ENCODE measurements at regions not wholly inside any gene's neighbourhood (a gene's known extent, or its start where the extent isn't known, plus 50 kb on each side); places are given as distances from the start of the nearest gene placed in this dataset.

DNA sequence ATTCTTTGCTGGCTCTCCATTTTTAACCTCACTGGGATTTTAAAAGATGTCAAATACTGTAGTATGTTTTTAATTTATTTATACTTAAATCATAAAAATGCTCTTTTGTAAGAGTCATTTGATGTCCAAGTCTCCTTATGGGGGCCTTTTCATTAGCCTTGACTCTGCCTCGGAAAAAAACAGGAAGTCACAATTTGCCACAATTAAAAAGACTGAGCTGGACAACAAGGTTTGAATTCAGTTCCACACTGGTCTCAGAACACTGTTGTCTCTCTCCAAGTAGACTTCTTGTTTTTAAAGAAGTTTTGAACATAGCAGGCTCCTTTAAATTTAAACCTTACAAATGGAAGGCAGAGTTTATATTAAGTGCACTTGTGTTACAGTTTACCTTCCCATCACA is 444.2 kb downstream of the ACTL7B start:
- Mint-ChIP-seq H3K27ac (ENCODE audit: unreplicated experiment) (no peak overlapping the region), H3K9me3 (ENCODE audit: unreplicated experiment) (no peaks in the 10 kb centered on the region), H3K4me3 (ENCODE audit: unreplicated experiment) (no peak overlapping the region), H3K4me1 (ENCODE audit: unreplicated experiment) (peaks cover 8% of the 10 kb centered on the region), H3K36me3 (ENCODE audit: unreplicated experiment) (no peaks in the 10 kb centered on the region), H3K27me3 (ENCODE audit: unreplicated experiment) (no peaks in the 10 kb centered on the region)
- DNase-seq (ENCODE audit: extremely low spot score, unreplicated experiment), result no peak
- no peak for TF ChIP-seq CTCF (IDR thresholded peaks at IDR 0.05)

DNA sequence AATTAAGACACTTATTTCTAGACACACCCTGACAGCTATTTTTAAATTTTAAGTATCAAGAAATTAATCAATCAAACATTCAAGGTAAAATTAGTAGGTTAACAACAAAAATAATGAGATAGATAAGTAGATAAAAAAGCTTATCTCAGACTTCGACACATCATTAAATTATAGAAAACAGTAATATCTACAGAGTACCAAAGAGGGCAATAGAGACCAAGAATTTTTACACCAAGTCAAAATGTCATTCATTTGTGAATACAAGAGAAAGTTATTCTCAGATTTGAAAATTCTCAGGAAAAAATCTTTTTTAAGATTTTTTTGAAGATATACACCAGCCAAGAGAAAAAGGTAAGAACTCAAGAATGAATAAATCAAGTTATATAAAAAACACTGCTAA is 445.6 kb downstream of the ACTL7B start:
- Mint-ChIP-seq H3K4me1 (ENCODE audit: unreplicated experiment) (peaks cover 5% of the 10 kb centered on the region), H3K36me3 (ENCODE audit: unreplicated experiment) (no peaks in the 10 kb centered on the region), H3K9me3 (ENCODE audit: unreplicated experiment) (no peaks in the 10 kb centered on the region), H3K27me3 (ENCODE audit: unreplicated experiment) (no peaks in the 10 kb centered on the region), H3K4me3 (ENCODE audit: unreplicated experiment) (no peak overlapping the region), H3K27ac (ENCODE audit: unreplicated experiment) (no peak overlapping the region)
- TF ChIP-seq CTCF (IDR thresholded peaks at IDR 0.05), result peak; percentile 37
- no peak for DNase-seq (ENCODE audit: extremely low spot score, unreplicated experiment)

DNA sequence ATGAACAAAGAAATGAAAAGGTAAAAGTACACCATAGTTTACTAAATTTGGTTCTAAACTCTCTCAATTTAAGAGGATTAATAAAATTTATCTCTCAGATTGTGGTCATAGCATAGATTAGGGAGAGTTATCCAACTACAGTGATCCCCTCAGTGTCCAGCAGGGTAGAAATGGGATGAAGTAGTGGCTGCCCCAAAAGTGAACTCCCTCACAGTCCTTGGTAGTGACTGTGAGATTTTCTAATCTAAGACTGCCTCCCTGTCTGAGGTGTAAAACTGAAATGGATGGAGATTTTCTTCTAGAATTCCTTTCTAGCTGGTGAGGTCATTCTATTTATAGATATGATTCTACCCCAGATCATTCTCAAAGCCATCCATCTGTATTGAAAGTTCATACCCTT is 455.5 kb downstream of the ACTL7B start:
- DNase-seq (ENCODE audit: extremely low spot score, unreplicated experiment), result no peak
- H3K27ac Mint-ChIP-seq (ENCODE audit: unreplicated experiment), result no peak overlapping the region
- peaks cover 3% of the 10 kb centered on the region for H3K36me3 Mint-ChIP-seq (ENCODE audit: unreplicated experiment)
- peaks cover 5% of the 10 kb centered on the region for H3K9me3 Mint-ChIP-seq (ENCODE audit: unreplicated experiment)
- peaks cover 12% of the 10 kb centered on the region for H3K4me1 Mint-ChIP-seq (ENCODE audit: unreplicated experiment)
- H3K4me3 Mint-ChIP-seq (ENCODE audit: unreplicated experiment), result no peak overlapping the region
- no peaks in the 10 kb centered on the region for H3K27me3 Mint-ChIP-seq (ENCODE audit: unreplicated experiment)
- peak; percentile 22 for TF ChIP-seq CTCF (IDR thresholded peaks at IDR 0.05)

DNA sequence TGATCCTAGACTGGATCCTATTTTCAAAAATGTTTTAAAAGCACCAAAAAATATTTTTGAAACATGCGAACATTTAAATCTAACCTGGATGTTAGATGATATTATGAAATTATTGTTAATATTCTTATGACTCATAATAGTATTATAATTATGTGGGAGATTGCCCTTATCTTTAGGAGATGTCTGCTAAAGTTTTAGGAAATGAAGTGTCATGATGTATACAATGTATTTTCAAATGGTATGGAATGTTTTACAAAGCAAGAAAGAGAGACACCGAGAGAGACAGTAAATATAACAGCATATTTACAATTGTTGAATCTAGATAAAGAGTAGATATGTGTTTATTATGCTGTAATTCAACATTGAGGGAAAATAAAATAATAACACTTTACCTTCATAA is 455.9 kb downstream of the ACTL7B start:
- H3K27ac Mint-ChIP-seq (ENCODE audit: unreplicated experiment), result no peak overlapping the region
- no peak for DNase-seq (ENCODE audit: extremely low spot score, unreplicated experiment)
- H3K4me3 Mint-ChIP-seq (ENCODE audit: unreplicated experiment), result no peak overlapping the region
- H3K36me3 Mint-ChIP-seq (ENCODE audit: unreplicated experiment), result peaks cover 3% of the 10 kb centered on the region
- peaks cover 5% of the 10 kb centered on the region for H3K9me3 Mint-ChIP-seq (ENCODE audit: unreplicated experiment)
- peaks cover 14% of the 10 kb centered on the region for H3K4me1 Mint-ChIP-seq (ENCODE audit: unreplicated experiment)
- H3K27me3 Mint-ChIP-seq (ENCODE audit: unreplicated experiment), result no peaks in the 10 kb centered on the region
- TF ChIP-seq CTCF (IDR thresholded peaks at IDR 0.05), result no peak

GRCh38 chr9:108397286-108397685 is 458.5 kb downstream of the ACTL7B start:
- peaks cover 18% of the 10 kb centered on the region for H3K4me1 Mint-ChIP-seq (ENCODE audit: unreplicated experiment)
- no peak overlapping the region for H3K27ac Mint-ChIP-seq (ENCODE audit: unreplicated experiment)
- DNase-seq (ENCODE audit: extremely low spot score, unreplicated experiment), result no peak
- no peak overlapping the region for H3K4me3 Mint-ChIP-seq (ENCODE audit: unreplicated experiment)
- TF ChIP-seq CTCF (IDR thresholded peaks at IDR 0.05), result no peak
- H3K36me3 Mint-ChIP-seq (ENCODE audit: unreplicated experiment), result peaks cover 3% of the 10 kb centered on the region
- peaks cover 5% of the 10 kb centered on the region for H3K9me3 Mint-ChIP-seq (ENCODE audit: unreplicated experiment)
- no peaks in the 10 kb centered on the region for H3K27me3 Mint-ChIP-seq (ENCODE audit: unreplicated experiment)

Measured in osteocyte (in vitro differentiated cells).